Frontal cortex (tissue), 3 donors: ENCODE measurements at regions not wholly inside any gene's neighbourhood (a gene's known extent, or its start where the extent isn't known, plus 50 kb on each side); places are given as distances from the start of the nearest gene placed in this dataset.

Source experiments
- DNase-seq, 2 donors: peaks; one replicate each; pipeline ENCODE4 v3.0.0; 2012; ENCODE audit warnings: low spot score in 2 of 2
- FAIRE-seq: peaks from 2 replicates; lab custom pipeline; 2012; peaks lifted over from hg19 to GRCh38; lab: Jason Lieb, UNC
- donor health status: control.
- donor health status: control.
- donor health status: control.

DNA sequence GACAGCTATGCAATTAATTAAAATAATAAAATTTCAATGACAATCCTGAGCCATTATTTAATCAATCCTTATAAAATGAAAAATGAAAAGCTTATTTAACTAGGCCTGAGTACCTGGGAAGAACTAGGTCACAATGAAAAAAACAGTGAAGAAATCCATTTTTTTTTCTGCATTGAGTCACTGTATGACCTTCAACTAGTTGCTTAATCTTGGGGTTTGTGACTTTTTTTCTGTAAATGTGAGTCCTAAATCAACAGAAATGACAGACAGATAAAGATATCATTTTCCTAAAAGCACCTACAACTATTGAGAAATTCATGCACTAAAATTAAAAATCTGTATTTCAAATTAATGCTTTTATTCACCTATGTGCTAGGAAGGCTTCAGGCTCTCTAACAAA, 96.8 kb downstream of the TMEM26 start:
- FAIRE-seq (no peak), DNase-seq (no peak)

GRCh38 chr10:61355211-61355610, 98.0 kb downstream of the TMEM26 start:
- FAIRE-seq (no peak), DNase-seq (no peak)

DNA sequence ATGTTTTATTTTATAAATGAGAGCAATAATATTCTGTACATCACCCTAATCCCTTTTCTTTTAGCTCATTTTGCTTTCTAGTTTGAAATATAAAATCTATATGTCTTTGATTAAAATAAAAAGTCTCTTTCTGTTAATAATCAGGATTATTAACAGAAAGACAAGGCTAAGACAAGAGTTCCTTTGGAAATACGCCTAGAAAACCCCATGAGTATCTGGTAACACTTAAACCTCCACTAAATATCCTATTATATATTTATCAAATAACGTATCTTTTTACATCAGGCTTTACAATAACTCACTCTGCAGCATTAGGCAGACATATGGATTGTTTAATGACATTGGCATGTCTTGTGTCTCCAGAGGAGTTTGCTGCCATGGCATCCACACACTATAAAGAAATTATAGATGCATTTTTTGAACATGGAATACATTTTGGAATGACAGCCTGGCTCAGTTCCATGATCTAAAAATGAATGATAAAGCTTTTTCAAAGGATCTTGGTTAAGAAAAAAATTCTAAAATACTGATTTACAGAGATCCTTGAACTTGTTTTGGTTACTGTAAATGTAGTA, 98.7 kb downstream of the TMEM26 start:
- no peak for DNase-seq

GRCh38 chr10:61350794-61351193, 102.4 kb downstream of the TMEM26 start:
- FAIRE-seq = no peak

More for the DNA sequence above, 98.7 kb downstream of the TMEM26 start:
- no peak for FAIRE-seq

GRCh38 chr10:61350068-61350467, 103.1 kb downstream of the TMEM26 start:
- DNase-seq (no peak), FAIRE-seq (no peak)

More at GRCh38 chr10:61350794-61351193, 102.4 kb downstream of the TMEM26 start:
- no peak for DNase-seq

- FAIRE-seq (no peak), DNase-seq (no peak)
Observed at GRCh38 chr10:61346796-61347413, 106.3 kb downstream of the TMEM26 start.

DNA sequence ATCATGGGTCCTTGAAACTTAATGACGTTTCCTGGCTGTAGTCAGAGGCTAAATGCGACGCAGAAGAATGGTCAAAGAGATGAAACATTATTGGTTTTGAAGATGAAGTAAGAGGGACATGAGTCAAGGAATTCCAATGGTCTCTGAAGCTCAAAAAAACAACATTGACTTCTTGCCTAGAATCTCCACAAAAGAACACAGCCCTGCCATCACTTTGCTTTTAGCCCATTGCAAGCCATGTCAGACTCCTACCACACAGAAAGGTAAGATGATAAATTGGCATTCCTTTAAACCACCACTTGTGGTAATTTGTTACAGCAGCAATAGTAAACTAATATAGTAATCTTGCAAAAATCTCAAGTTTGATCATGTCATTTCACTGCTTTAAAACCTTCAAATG, 109.4 kb downstream of the TMEM26 start:
- DNase-seq (no peak), FAIRE-seq (no peak)

- FAIRE-seq (no peak), DNase-seq (no peak)
Observed at GRCh38 chr10:61342858-61343572, 110.2 kb downstream of the TMEM26 start.

DNA sequence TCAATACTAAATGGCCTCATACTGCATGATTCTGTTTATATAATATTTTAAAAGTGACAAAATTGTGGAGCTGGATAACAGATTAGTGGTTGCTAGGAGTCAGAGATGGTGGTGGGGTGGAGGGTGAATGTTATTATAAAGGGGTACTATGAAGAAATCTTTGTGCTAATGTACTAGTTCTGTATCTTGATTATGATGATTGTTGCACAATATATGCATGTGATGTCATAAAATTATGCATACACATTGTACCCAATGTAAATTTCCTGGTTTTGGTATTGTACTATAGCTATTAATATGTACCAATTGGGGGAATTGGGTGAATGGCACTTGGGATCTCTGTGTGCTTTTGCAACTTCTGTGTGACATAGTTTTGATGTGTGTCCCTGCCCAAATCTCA, 112.2 kb downstream of the TMEM26 start:
- DNase-seq = no peak
- no peak for FAIRE-seq

- no peak for DNase-seq
- no peak for FAIRE-seq
Observed at GRCh38 chr10:61338146-61338545, 115.0 kb downstream of the TMEM26 start.

DNA sequence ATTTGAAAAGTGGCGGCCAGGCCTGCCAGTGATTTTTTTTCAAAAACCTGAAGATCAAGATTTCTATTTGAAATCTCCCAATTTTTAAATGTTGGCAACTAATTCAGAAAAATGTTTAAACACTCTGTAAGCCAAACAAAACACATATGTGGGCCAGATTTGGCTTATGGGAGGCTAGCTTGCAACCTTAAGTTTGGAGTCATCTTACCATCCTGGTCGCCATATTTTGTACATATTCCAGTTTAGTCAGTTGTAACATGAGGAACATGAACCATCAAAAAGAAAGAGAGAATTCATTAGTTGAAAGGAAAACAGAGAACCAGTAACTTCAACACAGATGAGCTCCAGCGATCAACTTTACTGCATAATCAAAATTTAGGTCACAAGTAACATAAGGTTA, 115.4 kb downstream of the TMEM26 start:
- FAIRE-seq (no peak), DNase-seq (no peak)

DNA sequence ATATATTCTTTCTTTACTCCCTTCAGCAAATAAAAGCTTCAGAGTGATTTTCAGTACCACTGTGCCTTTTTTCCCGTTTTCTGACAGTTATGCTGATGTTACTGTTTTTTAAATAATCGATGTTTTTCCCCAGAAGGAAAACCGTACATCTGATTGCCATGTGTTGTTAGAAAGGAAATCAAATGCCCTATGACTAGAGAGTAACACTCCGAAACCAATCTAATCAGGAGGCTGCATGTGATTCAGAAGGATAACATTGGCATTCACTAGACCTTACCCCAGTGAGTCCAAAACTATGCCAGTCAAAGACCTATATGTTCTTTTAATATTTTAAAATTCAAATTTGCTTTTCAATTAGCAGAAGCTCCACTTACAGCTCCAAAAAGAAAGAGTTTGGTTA, 116.3 kb downstream of the TMEM26 start:
- FAIRE-seq (no peak), DNase-seq (no peak)

- DNase-seq = no peak
- no peak for FAIRE-seq
Observed at GRCh38 chr10:61335359-61335758, 117.8 kb downstream of the TMEM26 start.

DNA sequence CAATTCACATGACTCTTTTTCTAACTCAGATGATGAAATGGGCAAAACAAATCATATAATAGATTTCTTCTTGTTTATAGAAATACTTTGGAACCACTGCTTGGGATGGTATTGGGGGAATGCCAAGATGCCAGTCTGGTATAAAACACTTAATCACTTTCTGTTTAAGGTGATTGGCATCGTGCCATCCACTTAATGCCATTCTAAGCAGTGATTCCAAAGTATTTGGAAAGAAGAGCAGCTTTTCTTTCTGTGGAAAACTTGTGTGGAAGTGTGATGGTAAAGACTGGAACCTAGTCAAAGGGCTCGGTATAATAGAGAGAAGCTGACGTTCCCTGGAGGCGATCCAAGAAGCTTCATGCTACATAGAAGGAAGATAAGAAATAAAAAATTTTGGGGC, 120.6 kb downstream of the TMEM26 start:
- no peak for FAIRE-seq
- DNase-seq = no peak

DNA sequence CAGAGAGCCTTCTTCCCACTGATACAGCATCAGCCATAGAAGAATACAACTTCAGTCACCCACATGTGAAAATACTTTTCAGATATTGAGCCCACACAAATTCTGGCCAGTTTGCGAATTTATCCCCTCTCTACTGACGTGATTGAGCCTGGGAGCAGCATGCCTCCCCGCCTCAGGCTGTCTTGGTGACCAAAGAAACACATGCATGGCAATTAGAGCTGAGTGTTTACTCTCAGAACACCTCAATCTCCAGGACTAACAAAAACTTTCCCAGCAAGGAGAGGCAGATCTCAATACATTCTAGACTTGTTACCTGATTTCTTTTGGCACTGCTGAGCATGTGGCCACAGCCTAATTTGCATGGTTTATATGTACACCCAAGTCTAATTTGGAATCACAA, 122.5 kb downstream of the TMEM26 start:
- no peak for DNase-seq
- no peak for FAIRE-seq

- DNase-seq (no peak), FAIRE-seq (no peak)
Observed at GRCh38 chr10:61329854-61330253, 123.3 kb downstream of the TMEM26 start.

GRCh38 chr10:61325223-61325960, 127.8 kb downstream of the TMEM26 start:
- no peak for DNase-seq
- no peak for FAIRE-seq

DNA sequence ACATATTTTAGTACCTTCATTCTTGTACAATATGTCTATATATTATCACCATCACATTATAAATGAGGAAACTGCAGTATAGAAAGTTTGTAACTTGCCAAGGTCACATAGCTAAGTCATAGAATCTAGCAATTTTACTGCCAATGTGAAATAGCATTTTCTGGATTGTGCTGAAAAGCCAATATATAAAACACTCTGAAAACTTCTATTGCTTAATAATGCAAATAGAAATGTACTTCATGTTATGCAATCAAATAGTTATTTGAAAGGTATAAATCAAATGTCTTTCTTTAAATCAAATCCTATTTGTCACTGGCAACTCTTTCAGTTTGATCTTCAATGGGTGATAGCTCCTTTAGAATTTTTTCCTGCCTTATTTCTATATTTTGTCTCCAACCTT, 129.5 kb downstream of the TMEM26 start:
- FAIRE-seq = no peak
- DNase-seq = no peak

DNA sequence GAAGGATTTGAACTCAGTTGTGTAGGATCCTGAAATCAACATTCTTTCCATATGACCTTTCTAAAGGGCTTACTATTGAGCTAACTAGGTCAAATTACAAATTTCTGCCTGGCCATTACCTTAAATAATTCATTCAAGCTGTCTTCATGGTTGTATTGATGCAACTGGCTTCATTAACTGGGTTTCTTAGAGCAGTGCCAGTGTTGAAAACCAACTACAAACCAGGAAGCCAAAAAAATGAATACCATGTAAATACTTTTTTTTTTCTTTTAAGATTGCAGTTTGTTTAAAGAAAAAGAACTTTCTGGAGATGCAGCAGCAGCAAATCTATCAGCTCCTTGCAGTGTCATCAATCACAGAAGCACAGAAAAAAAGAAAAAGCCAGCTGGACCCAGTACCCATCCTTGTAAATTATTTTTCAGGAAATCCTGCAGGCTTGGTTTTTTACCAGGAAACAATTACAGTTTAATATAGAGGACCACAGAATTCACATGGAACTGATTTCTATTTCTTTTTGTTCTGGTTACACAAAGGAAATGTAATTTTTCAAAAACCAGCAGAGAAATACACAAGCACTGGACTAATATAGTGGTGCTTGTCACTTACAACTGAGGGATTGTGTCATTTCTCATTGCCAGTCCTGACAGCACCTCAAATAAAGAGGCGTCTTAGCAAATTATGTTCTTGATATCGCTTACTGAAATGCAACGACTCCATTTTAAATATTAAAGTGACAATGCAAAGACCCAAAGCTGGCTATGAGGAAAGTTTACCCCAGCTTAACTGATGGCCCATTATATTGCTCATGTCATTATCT, 131.9 kb downstream of the TMEM26 start:
- FAIRE-seq = no peak
- no peak for DNase-seq

- no peak for DNase-seq
- FAIRE-seq = no peak
Observed at GRCh38 chr10:61320257-61320587, 133.0 kb downstream of the TMEM26 start.
